ENCODE measurements at regions not wholly inside any gene's neighbourhood (a gene's known extent, or its start where the extent isn't known, plus 50 kb on each side); places are given as distances from the start of the nearest gene placed in this dataset.

- DNase-seq: no peak
Observed at GRCh38 chr14:101337053-101337452, 224.2 kb upstream of the DIO3 start.

- DNase-seq: no peak
Observed at GRCh38 chr14:101340556-101340955, 220.7 kb upstream of the DIO3 start.

- DNase-seq: no peak
Observed at GRCh38 chr14:101347893-101348777, 213.2 kb upstream of the DIO3 start.

- no peak for DNase-seq
Observed at GRCh38 chr14:101349108-101349507, 212.2 kb upstream of the DIO3 start.

- no peak for DNase-seq
Observed at GRCh38 chr14:101350021-101350420, 211.3 kb upstream of the DIO3 start.

- no peak for DNase-seq
Observed at GRCh38 chr14:101350691-101351090, 210.6 kb upstream of the DIO3 start.

- DNase-seq: no peak
Observed at GRCh38 chr14:101351146-101351545, 210.1 kb upstream of the DIO3 start.

GRCh38 chr14:101351769-101352168 is 209.5 kb upstream of the DIO3 start:
- DNase-seq: no peak

GRCh38 chr14:101352567-101352966 is 208.7 kb upstream of the DIO3 start:
- DNase-seq: no peak

GRCh38 chr14:101353422-101353821 is 207.9 kb upstream of the DIO3 start:
- no peak for DNase-seq

- no peak for DNase-seq
Observed at GRCh38 chr14:101354726-101355125, 206.6 kb upstream of the DIO3 start.

- no peak for DNase-seq
Observed at GRCh38 chr14:101355284-101355683, 206.0 kb upstream of the DIO3 start.

GRCh38 chr14:101357038-101357437 is 204.3 kb upstream of the DIO3 start:
- DNase-seq: no peak

- no peak for DNase-seq
Observed at GRCh38 chr14:101357559-101358319, 203.6 kb upstream of the DIO3 start.

- no peak for DNase-seq
Observed at GRCh38 chr14:101358320-101359125, 202.8 kb upstream of the DIO3 start.

- DNase-seq: no peak
Observed at GRCh38 chr14:101359221-101360053, 201.9 kb upstream of the DIO3 start.

GRCh38 chr14:101360054-101360911 is 201.0 kb upstream of the DIO3 start:
- no peak for DNase-seq

- DNase-seq: no peak
Observed at GRCh38 chr14:101361044-101361443, 200.3 kb upstream of the DIO3 start.

- no peak for DNase-seq
Observed at GRCh38 chr14:101361451-101362433, 199.6 kb upstream of the DIO3 start.

Data from NCI-H1105 treated with DMSO at 0.1 percent for 48 hours (cell line).